ENCODE measurements at regions not wholly inside any gene's neighbourhood (a gene's known extent, or its start where the extent isn't known, plus 50 kb on each side); places are given as distances from the start of the nearest gene placed in this dataset.

DNA sequence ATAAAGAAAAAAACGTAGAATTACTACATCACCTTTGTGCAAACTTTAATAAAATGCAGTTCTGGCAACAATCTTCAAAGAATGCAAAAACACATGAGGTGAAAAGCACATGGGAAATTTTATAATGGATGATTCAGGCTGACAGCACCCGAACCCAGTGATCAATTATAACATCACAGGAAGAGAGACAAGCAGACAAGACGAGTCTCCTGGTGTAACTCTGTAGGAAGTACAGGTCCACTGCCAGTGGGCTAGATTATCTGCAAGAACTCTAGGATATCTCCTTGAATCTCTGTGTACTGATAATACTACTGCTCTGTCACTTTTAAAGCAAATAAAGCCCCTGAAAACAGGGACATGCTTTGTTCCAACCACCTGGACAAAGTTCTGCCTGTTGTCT lies 58.9 kb upstream of the NXF3 start:
- Histone ChIP-seq H2AFZ (ENCODE audit: low read depth, low read length, poor library complexity, severe bottlenecking) (peak overlapping the region; percentile 1), H3K9ac (ENCODE audit: low read length) (no peak overlapping the region), H3K4me1 (ENCODE audit: control insufficient read depth in 1 of 2, insufficient read depth in 2 of 2, low read length in 2 of 2) (peaks cover 12 to 21% of the 10 kb centered on the region in 2 experiments), H3K27ac (ENCODE audit: low read depth, low read length) (peak overlapping the region; percentile 20; the same call in 1 of the 2 replicates), H3K27me3 (ENCODE audit: insufficient read depth, low read length) (no peaks in the 10 kb centered on the region), H3K4me2 (ENCODE audit: low read length) (peak overlapping the region; percentile 53), H3K4me3 (replicated peaks in 1 of 2; ENCODE audit: low read depth in 1 of 2, low read length in 2 of 2) (peak overlapping the region in 1 of 2 experiments; percentile 11; a peak in 1 of 4 replicates), H3K9me3 (ENCODE audit: control insufficient read depth in 1 of 2, insufficient read depth in 1 of 2, low read depth in 1 of 2, low read length in 2 of 2) (no peaks in the 10 kb centered on the region), H4K20me1 (ENCODE audit: insufficient read depth) (no peaks in the 10 kb centered on the region), H3K9me2 (ENCODE audit: insufficient read depth) (no peaks in the 10 kb centered on the region), H3K79me2 (ENCODE audit: insufficient read depth, low read length) (no peaks in the 10 kb centered on the region), H3K36me3 (ENCODE audit: control insufficient read depth in 1 of 2, insufficient read depth in 2 of 2, low read length in 2 of 2) (no peaks in the 10 kb centered on the region)
- intact Hi-C loops (cut with micrococcal nuclease), result no loop called here
- no TSS peak for BruUV-seq (replicated peaks)
- CTCF ChIA-PET, result no interaction called here
- peak; percentile 51 for ATAC-seq
- no peak for DNase-seq (ENCODE audit: low read depth, low spot score)
- POLR2A ChIA-PET, result no interaction called here
- no peak for TF ChIP-seq ZBTB33 (IDR thresholded peaks at IDR 0.05; ENCODE audit: extremely low read depth, insufficient replicate concordance, low read length)
- TF ChIP-seq SIN3A (IDR thresholded peaks at IDR 0.05; ENCODE audit: low read depth), result no peak
- no peak for TF ChIP-seq EZH2phosphoT487 (IDR thresholded peaks at IDR 0.05; ENCODE audit: borderline replicate concordance)
- TF ChIP-seq JUND (IDR thresholded peaks at IDR 0.05), result no peak
- TF ChIP-seq, protein P1, sequence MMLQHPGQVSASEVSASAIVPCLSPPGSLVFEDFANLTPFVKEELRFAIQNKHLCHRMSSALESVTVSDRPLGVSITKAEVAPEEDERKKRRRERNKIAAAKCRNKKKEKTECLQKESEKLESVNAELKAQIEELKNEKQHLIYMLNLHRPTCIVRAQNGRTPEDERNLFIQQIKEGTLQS (IDR thresholded peaks at IDR 0.05), result no peak
- TF ChIP-seq EGR1 (IDR thresholded peaks at IDR 0.05; ENCODE audit: low read depth), result no peak
- TF ChIP-seq SRF (IDR thresholded peaks at IDR 0.05; ENCODE audit: low read depth), result no peak
- no peak for TF ChIP-seq CEBPB (IDR thresholded peaks at IDR 0.05; ENCODE audit: low read depth)
- no peak for TF ChIP-seq POLR2AphosphoS5 (IDR thresholded peaks at IDR 0.05; ENCODE audit: low read depth, low read length)
- no peak for TF ChIP-seq FOSL1 (IDR thresholded peaks at IDR 0.05; ENCODE audit: low read depth)
- RAD21 ChIA-PET (ENCODE audit: low non-redundant PET in 1 of 2, low total read pairs in 2 of 2, uncharacterized antibody in 2 of 2, unreplicated experiment in 2 of 2), result no interaction called here
